ENCODE measurements at regions not wholly inside any gene's neighbourhood (a gene's known extent, or its start where the extent isn't known, plus 50 kb on each side); places are given as distances from the start of the nearest gene placed in this dataset.

GRCh38 chr12:13486794-13487193, 290.3 kb downstream of the EMP1 start:
- DNase-seq (ENCODE audit: extremely low read depth in 1 of 11, low read depth in 9 of 11, low spot score in 4 of 11) = no peak

DNA sequence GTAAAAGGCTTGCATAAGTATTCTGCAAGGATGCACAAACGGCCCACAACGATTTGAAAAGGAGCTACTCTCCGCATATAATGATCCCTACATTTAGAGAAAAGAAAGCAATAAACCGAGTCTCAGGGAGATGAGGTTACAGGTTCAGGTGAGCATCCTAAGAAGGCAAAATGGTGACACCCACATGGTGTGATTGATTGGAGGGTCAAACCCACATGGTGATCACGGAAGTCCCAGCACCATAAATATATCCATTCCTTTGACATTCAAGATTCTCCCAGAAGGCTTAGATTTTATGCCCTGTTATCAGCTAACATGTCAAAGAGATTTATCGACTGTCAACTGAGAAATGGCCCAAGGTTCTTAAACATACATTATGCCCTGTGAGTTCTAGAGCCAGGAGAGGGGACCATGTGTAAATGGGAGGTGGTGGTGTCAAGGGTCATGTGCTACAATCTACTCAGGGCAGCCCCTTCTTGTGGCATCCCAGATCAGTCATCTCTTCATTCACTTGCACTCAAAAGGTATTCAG, 282.2 kb downstream of the EMP1 start:
- no peak for DNase-seq (ENCODE audit: extremely low read depth in 1 of 11, low read depth in 9 of 11, low spot score in 4 of 11)

DNA sequence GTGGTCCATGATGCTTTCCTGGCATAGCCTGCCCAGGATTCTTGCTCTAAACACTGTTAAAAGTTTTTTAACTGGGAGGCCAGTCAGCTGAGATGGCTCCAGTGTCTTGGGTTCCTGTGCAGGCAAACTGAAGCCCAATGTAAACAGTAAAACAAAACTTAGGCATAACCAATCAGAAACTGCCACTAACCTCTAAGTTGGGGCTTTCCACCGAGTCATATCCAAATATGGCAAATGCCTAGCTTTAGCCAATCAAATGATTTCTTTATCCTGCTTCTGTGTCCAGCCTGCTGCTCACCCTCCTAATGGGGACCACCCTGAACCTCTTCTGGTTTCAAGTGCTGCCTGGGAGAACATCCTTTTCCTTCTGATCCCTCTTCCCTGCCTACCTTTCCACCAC, 277.9 kb downstream of the EMP1 start:
- DNase-seq (ENCODE audit: extremely low read depth in 1 of 11, low read depth in 9 of 11, low spot score in 4 of 11) = no peak

- DNase-seq (ENCODE audit: extremely low read depth in 1 of 11, low read depth in 9 of 11, low spot score in 4 of 11) = no peak
Observed at GRCh38 chr12:13472690-13473089, 276.2 kb downstream of the EMP1 start.

DNA sequence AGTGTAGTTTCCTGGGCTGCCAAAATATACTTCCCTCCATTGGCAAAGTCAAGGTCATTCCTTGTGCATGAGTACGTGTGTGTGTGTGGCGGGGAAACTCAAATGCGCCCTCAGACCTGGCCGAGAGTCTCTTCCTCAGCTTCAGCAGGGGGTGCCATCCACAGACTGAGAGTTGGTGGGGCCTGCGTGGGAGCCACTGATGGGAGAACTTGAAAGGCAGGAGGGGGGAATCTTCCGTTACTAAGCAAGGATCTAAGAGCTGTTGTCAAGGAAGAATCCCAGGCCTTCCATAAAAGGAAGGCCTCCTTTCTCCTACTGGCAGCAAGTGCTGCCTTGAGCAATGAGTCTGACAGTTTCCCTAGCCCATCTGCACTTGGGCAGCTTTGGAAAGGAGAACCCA, 274.9 kb downstream of the EMP1 start:
- DNase-seq (ENCODE audit: extremely low read depth in 1 of 11, low read depth in 9 of 11, low spot score in 4 of 11) = no peak

GRCh38 chr12:13465635-13466034, 269.1 kb downstream of the EMP1 start:
- DNase-seq (ENCODE audit: extremely low read depth in 1 of 11, low read depth in 9 of 11, low spot score in 4 of 11) = no peak

DNA sequence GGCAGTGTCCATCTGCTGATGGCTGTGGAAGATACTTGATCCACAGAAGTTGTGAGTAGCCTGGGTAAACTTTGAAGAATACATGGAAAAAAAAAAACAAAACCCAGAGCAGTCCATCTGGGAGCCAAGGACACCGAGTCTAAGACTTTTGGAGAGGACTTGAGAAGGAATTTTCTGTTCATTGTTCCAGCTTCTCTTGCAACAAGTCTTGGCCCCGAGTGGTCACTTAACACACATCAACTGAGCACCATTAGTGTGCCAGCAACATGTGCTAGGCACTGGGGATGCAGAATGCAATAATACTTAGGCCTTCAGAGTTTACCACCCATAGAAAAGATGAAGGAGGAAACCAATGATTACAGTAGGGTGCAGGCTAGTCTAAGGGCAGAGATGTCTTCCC, 266.7 kb downstream of the EMP1 start:
- DNase-seq (ENCODE audit: extremely low read depth in 1 of 11, low read depth in 9 of 11, low spot score in 4 of 11) = no peak

DNA sequence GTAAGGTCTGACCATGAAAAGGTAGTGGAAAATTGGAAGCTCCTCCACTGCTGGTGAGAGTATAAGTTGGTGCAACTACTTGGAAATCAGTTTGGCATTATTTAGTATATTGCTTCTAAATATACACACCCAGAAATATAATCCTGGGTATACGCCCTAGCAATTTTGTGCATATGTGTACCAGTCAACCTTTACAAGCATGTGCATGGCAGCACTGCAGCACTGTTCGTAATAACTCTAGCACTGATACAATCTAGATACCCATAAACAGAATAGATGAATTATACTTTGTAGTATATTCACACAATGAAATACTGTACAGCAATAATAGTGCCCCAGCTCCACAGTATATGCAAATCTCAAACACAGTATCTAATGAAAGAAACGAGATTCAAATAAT, 265.9 kb downstream of the EMP1 start:
- no peak for DNase-seq (ENCODE audit: extremely low read depth in 1 of 11, low read depth in 9 of 11, low spot score in 4 of 11)

- no peak for DNase-seq (ENCODE audit: extremely low read depth in 1 of 11, low read depth in 9 of 11, low spot score in 4 of 11)
Observed at GRCh38 chr12:13455778-13456144, 259.2 kb downstream of the EMP1 start.

- DNase-seq (ENCODE audit: extremely low read depth in 1 of 11, low read depth in 9 of 11, low spot score in 4 of 11) = no peak
Observed at GRCh38 chr12:13454991-13455777, 258.7 kb downstream of the EMP1 start.

GRCh38 chr12:13452955-13453570, 256.5 kb downstream of the EMP1 start:
- DNase-seq (ENCODE audit: extremely low read depth in 1 of 11, low read depth in 9 of 11, low spot score in 4 of 11) = no peak

GRCh38 chr12:13451776-13452175, 255.2 kb downstream of the EMP1 start:
- no peak for DNase-seq (ENCODE audit: extremely low read depth in 1 of 11, low read depth in 9 of 11, low spot score in 4 of 11)

DNA sequence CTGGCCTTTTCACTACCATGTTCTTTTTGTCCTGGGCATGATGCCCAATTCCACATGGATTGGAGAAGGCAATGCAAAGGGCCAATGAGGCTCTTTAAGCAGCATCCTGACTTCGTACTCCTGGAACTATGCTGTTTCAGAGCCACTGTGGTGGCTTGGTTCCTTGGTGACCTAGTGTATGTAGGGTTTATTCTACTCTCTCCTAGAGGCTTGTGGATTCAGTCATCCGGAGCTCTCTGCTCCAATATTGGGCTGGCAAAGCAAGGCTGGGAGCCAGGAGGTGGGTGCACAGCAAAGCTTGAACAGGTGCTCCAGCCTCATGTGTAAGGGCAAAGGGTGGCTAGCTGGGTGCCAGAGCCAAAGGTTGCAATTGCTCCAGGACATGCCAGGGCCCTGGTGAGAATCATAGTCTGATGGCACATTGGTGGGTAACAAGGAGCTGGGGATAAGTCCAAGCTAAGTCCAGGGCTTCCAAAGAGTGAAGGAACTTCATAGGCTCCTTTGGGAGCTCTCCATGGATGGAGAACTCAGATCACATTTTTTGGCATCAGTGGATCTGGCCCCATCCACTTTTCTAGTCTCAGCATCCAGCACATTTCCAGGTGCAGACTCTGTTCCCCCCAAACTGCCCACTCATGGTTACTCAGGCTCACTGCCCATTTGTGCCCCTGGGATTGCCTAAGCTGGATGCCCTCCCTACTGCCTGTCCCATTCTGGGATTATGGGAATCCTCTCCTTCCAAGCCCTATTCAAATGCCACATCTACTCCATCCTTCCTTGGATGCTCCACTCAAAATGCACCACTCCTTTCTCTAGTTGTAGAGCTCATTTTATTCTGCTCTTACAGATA, 253.9 kb downstream of the EMP1 start:
- no peak for DNase-seq (ENCODE audit: extremely low read depth in 1 of 11, low read depth in 9 of 11, low spot score in 4 of 11)

- no peak for DNase-seq (ENCODE audit: extremely low read depth in 1 of 11, low read depth in 9 of 11, low spot score in 4 of 11)
Observed at GRCh38 chr12:13444076-13444475, 247.6 kb downstream of the EMP1 start.

DNA sequence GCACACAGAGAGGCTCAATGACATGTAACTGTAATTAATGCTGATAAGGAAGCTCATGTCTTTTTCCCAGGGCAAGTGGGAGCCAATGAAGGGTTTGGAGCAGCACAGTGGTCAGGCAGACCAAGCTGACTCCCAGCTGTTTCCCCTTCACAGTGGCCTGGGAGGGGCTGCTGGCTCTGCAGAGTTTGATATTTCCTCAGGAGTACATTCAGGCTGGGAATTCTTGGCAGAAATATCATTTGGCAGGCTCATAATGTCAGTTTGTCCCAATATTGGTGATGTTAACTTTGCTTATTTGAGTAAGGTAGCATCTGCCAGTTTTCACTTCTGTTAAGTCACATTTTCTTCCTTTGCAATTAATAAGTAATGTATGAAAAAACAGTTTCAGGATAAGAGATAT, 247.0 kb downstream of the EMP1 start:
- DNase-seq (ENCODE audit: extremely low read depth in 1 of 11, low read depth in 9 of 11, low spot score in 4 of 11) = no peak

DNA sequence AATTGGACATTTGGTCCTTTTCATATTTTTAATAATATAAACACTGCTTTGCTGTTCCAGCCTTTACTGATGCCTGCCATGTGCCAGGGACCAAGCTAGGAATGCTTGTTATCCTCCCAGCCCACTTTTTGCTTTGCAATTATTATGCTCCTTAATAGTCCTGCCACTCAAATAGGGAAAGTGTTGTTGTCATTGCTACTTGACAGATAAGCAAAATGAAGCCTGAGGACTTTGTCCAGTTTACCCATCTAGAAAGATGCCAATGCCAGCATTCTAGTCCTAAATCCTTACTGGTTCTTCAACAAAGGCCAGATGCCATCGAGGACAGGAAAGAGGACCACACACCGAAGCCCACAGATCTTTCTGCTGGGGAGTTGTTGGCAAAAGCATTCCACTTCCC, 246.5 kb downstream of the EMP1 start:
- no peak for DNase-seq (ENCODE audit: extremely low read depth in 1 of 11, low read depth in 9 of 11, low spot score in 4 of 11)

- DNase-seq (ENCODE audit: extremely low read depth in 1 of 11, low read depth in 9 of 11, low spot score in 4 of 11) = no peak
Observed at GRCh38 chr12:13442457-13442856, 245.9 kb downstream of the EMP1 start.

GRCh38 chr12:13440844-13441243, 244.3 kb downstream of the EMP1 start:
- DNase-seq (ENCODE audit: extremely low read depth in 1 of 11, low read depth in 9 of 11, low spot score in 4 of 11) = no peak

- no peak for DNase-seq (ENCODE audit: extremely low read depth in 1 of 11, low read depth in 9 of 11, low spot score in 4 of 11)
Observed at GRCh38 chr12:13437541-13437940, 241.0 kb downstream of the EMP1 start.
